ENCODE measurements at regions not wholly inside any gene's neighbourhood (a gene's known extent, or its start where the extent isn't known, plus 50 kb on each side); places are given as distances from the start of the nearest gene placed in this dataset.

- no peak for TF ChIP-seq EZH2 (IDR thresholded peaks at IDR 0.05)
- TF ChIP-seq CTCF (IDR thresholded peaks at IDR 0.05), result no peak
These were observed 80.0 kb upstream of the TMC3 start for GRCh38 chr15:81454024-81454423.

Measured in neural progenitor cell (in vitro differentiated cells).